Frontal cortex (tissue), 1 donor: ENCODE measurements at regions not wholly inside any gene's neighbourhood (a gene's known extent, or its start where the extent isn't known, plus 50 kb on each side); places are given as distances from the start of the nearest gene placed in this dataset. TPM values are rescaled to one million over a fixed set of nuclear protein-coding genes. Genes with fewer than 3 reads are reported as not detected.

Source experiments
- small RNA-seq: library from RNA; depleted of rRNA; stranded (forward); fragments of <200 nt; gene quantifications from one replicate; pipeline ENCODE3, GENCODE V24; 2014

Small RNA genes in the stretch of these regions (small RNA-seq; reads per million reads assigned to genes)
- gene RF00026 = not detected
- gene RNU6-1168P = not detected
